NCI-H2107 treated with DMSO at 0.1 percent for 48 hours (cell line): ENCODE measurements at regions not wholly inside any gene's neighbourhood (a gene's known extent, or its start where the extent isn't known, plus 50 kb on each side); places are given as distances from the start of the nearest gene placed in this dataset.
"Not testable (repeated sequence)": the region's sequence is repeated elsewhere in the genome, so short reads cannot be mapped to it uniquely, and the experiment has no call there.

Experiments
- DNase-seq: peaks from one replicate; lab custom pipeline; 2025; ENCODE audit not compliant: unreplicated experiment; lab: John Stamatoyannopoulos, UW

- no peak for DNase-seq
These were observed 545.3 kb downstream of the PTPRC start for GRCh38 chr1:199184180-199184579.

- DNase-seq: no peak
These were observed 556.0 kb downstream of the PTPRC start for GRCh38 chr1:199194862-199195261.

- no peak for DNase-seq
These were observed 558.9 kb downstream of the PTPRC start for GRCh38 chr1:199197695-199198094.

DNA sequence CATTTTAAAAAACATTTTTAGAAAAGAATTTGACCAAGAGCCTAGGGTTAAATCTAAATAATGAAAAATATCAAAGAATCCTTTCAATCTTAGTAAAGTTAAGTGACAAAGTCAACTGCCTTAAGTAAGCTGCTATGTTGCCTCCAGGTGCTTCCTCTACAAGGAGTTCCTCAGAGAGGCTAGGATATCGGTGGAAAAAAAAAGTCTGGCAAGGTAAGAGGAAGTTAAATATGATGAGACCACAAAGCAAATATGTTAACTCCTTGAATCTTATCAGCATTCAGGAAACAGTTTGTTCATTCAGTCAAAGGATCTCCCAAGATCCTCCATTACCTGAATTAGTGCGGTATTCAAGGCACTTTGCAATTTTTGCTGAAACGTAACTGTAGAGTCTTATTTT, 563.5 kb downstream of the PTPRC start:
- no peak for DNase-seq

DNA sequence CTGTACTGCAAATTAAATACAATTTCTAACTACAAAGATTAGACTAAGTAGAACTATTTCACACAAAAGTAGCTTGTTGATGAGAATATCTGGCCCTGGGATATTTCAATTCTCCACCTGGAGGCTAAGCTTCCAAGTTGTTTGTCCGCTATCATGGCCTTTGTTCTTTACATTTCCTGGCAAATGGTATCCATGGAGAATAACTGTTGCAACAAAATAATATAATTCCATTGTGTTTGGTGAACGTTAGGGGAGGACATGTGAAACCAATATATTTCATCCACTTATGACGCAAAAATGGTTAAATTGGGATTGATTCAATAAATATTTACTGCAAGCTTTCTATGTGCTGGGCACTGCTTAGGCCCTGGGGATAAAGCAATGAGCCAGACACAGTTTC, 565.4 kb downstream of the PTPRC start:
- DNase-seq: no peak

- DNase-seq: no peak
These were observed 567.1 kb downstream of the PTPRC start for GRCh38 chr1:199205740-199206441.

- no peak for DNase-seq
These were observed 570.0 kb downstream of the PTPRC start for GRCh38 chr1:199208847-199209246.

DNA sequence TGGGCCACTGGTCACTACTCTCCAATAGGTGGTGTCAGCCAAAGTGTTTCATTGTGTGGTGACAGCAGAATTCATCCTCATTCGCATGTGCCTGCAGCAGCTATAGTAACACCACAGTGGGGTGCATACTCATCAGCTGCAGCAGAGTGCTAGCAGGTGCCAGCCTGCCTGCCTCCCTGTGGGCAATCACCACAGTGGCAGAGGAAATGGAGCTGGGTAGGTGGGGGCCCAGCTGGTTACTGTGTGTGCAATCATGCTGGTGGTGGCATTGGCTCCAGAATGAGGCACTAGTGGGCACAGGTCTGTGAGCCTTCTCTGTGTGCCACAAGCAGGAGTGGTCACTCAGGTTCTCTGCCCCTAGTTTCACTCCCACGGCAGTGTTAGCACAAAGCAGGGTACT, 579.2 kb downstream of the PTPRC start:
- peak; percentile 83 for DNase-seq

DNA sequence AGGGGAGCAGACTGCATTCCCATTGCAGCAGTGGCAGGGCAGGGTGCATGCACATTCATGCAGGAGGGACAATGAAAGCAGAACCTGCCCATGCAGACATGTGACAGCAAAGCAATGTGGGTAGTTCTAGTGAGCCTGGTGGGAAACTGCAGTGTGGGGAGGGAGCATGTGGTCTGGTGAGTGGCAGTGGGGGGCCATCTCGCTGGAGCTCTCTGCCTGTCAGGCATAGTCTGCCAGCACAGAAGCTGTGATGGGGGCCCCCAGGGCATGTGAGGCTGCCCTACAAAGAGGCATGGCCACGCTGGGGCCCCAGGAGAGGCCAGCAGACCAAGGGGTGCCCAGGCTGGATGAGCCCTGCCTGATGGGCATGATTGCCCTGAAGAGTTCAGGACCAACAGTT, 579.7 kb downstream of the PTPRC start:
- no peak for DNase-seq

DNA sequence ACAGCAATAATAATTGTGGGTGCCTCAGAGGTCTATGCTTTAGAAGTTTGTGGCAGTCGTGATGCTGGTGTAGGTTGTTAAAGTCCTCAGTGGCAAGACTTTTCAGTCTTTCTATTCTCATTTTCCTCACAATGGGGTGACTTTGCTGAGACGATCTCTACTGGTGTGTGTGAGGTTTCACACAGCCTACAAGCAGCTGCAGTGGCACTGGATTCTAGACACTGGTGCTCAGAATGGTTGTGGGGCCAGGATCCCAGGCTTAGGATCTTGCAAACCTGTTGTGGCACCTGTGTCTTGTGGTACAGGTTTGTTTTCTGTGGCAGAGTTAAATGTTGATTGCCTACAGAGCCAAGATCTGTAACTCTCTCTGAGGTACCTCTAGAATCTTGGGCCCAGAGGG, 581.2 kb downstream of the PTPRC start:
- DNase-seq: no peak

- peak; percentile 37 for DNase-seq
These were observed 582.7 kb downstream of the PTPRC start for GRCh38 chr1:199221371-199222150.

GRCh38 chr1:199223936-199224335, 585.1 kb downstream of the PTPRC start:
- no peak for DNase-seq

GRCh38 chr1:199226163-199226562, 587.3 kb downstream of the PTPRC start:
- DNase-seq: no peak

GRCh38 chr1:199242147-199242546, 603.3 kb downstream of the PTPRC start:
- peak; percentile 6 for DNase-seq

DNA sequence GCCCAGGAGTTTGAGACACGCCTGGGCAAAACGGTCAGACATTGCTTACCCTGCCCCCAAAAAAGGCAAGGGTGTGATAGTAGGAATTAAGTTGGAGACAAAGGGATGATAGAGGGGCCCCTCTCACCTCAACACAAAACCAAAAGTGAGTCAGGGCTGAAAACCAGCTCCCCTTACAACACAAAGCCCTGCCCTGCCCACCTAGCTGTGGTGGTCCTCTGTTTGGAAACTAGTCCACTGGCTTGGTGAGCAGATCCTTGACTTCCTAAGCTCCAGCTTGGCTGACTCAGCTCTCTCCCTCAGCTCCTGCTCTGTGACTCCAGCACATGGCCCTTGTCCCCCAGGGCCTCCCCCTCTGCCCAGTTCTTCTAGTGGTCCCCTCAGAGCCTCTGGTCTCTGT, 603.8 kb downstream of the PTPRC start:
- no peak for DNase-seq

GRCh38 chr1:199243423-199244061, 604.7 kb downstream of the PTPRC start:
- DNase-seq: peak; percentile 26

DNA sequence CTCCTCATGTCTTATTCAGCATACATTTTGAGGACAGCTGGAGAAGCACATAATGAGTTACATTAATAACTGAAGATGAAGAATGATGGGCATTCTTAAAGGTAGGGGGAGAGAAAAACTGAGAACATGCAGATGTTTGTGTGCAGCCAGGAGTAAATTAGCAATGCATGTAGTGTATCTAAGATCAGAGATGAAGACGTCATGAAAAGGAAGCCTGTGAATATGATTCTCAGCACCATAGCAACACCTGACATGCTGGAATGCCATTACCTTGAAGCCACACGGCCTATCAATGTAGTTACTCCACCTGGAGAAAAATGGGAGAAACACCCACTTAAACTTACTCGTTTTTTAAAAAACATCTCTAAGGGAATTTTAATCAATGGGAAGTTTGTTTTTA, 607.1 kb downstream of the PTPRC start:
- no peak for DNase-seq

- DNase-seq: no peak
These were observed 607.9 kb downstream of the PTPRC start for GRCh38 chr1:199246716-199247115.

DNA sequence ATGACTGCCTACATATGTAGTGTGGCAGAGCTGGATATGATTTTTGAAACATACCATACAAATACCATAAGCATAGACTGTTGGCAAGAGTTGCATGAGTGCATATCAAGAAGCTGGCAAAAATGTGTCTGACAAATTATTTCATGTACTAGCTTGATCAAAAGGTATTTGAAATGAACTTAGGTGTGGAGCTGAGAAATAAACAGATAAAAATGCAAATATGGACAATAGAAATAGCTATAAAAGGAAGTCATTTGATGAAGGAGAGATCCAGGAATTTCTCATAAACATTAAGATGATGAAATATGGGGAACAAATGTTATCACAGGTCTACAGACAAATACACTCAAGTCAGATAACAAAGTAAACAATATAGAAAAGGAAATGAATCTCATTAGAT, 609.1 kb downstream of the PTPRC start:
- DNase-seq: no peak

DNA sequence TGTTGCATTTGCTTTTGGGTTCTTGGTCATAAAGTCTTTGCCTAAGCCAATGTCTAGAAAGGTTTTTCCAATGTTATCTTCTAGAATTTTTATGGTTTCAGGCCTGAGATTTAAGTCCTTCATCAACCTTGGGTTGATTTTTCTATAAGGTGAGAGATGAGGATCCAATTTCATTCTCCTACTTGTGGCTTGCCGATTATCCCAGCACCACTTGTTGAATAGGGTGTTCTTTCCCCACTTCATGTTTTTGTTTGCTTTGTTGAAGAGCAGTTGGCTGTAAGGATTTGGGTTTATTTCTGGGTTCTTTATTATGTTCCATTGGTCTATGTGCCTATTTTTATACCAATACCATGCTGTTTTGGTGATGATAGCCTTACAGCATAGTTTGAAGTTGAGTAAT, 615.2 kb downstream of the PTPRC start:
- DNase-seq: not testable (repeated sequence)

- no peak for DNase-seq
These were observed 622.5 kb downstream of the PTPRC start for GRCh38 chr1:199261328-199261727.

GRCh38 chr1:199264283-199264682, 625.4 kb downstream of the PTPRC start:
- no peak for DNase-seq
